HG03565 (cell line): ENCODE measurements at regions not wholly inside any gene's neighbourhood (a gene's known extent, or its start where the extent isn't known, plus 50 kb on each side); places are given as distances from the start of the nearest gene placed in this dataset.

ENCODE experiments used
- ATAC-seq: cut with Tn5 transposase; IDR thresholded peaks from one replicate; pipeline ENCODE4 v1.9.1; 2021; ENCODE audit warnings: mild to moderate bottlenecking, moderate library complexity; ENCODE audit not compliant: unreplicated experiment

- ATAC-seq = no peak
Measured at GRCh38 chr4:104418286-104418685, 76.4 kb downstream of the CXXC4 start.

GRCh38 chr4:104417357-104417882 is 77.3 kb downstream of the CXXC4 start:
- no peak for ATAC-seq

DNA sequence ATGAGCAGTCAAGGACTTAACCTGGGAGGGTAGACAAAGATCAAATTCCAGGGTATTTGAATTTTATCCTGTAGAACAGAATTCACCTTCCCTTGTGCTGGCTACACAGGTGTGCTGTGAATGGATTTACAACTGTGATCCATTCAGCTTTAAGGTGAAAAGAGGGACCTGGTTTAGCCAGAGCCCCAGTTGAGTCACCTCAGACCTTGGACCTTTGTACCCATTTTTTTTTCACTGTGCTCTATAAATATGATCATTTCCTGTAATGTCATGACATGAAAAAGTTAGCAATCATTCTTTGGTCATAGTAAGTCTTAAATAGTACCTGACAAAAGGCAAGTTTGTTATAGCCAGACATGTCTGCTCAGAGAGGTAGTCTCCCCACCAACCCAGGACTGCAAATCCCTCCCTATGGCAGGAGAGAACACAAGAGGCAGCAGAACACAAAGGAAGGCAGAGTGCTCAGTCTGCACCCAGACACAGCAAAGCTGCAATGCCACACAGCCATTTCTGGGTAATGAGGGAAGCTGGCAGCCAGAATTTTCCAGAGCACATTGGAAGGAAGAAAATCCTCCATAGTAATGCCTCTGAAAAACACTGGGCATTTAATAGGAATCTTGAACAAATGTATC is 77.9 kb downstream of the CXXC4 start:
- ATAC-seq = no peak

DNA sequence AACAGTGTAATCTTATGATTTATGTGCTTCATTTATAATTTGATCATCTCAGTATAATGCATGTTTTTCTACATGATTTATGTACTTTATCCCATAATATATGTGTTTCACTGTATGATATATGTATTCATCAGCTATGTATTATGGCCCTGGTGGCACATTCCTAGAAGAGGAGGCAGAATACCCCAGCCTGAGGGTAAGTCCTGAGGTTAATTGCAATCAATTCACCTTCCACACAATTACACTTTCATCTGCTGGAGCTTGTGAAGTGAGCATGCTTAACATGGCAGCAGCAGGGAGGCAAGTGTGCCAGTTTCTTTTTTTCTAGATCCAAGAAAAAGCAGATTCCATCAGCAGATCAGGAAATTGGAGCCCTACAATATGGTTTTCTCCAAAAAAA is 81.2 kb downstream of the CXXC4 start:
- ATAC-seq = no peak

GRCh38 chr4:104412344-104412743 is 82.3 kb downstream of the CXXC4 start:
- no peak for ATAC-seq

GRCh38 chr4:104411502-104411901 is 83.2 kb downstream of the CXXC4 start:
- ATAC-seq = no peak

- ATAC-seq = no peak
Measured at GRCh38 chr4:104408878-104409277, 85.8 kb downstream of the CXXC4 start.

- ATAC-seq = no peak
Measured at GRCh38 chr4:104404361-104404760, 90.3 kb downstream of the CXXC4 start.

GRCh38 chr4:104395168-104395614 is 99.5 kb downstream of the CXXC4 start:
- ATAC-seq = no peak

DNA sequence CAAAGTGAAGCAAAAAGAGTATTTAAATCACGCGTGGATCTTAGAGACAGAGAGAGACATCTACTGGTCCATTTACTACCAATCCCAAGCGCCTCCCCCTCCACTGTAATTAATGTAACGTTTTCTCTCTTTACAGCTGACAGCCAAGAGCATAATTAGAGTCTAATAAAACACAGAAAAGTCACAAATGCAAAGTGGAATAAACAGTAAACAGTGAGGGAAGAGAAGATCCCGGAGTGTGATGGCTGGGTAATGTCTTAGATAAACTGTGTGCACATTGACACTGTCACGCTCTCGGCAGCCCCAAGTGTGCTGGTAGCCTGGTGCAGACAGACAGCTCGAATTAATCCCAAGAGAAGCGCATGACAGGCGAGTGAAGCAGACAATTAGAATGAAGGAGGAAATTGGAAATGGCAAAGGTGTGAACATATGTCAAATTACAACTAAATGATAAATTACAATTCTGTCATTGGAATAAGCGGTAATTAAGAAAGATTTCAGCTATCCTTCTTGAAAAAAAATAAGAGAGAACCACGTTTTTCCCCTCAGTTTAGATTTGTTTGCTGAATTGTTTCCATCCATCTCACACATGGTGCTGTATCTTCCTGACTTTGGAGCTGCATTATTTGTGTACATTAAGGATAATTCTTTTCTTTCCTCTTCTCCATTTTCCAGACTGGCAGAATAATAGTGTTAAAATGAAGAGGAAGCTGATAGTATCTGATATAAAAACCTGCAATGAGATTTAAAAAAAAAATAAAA is 100.1 kb downstream of the CXXC4 start:
- ATAC-seq = no peak

DNA sequence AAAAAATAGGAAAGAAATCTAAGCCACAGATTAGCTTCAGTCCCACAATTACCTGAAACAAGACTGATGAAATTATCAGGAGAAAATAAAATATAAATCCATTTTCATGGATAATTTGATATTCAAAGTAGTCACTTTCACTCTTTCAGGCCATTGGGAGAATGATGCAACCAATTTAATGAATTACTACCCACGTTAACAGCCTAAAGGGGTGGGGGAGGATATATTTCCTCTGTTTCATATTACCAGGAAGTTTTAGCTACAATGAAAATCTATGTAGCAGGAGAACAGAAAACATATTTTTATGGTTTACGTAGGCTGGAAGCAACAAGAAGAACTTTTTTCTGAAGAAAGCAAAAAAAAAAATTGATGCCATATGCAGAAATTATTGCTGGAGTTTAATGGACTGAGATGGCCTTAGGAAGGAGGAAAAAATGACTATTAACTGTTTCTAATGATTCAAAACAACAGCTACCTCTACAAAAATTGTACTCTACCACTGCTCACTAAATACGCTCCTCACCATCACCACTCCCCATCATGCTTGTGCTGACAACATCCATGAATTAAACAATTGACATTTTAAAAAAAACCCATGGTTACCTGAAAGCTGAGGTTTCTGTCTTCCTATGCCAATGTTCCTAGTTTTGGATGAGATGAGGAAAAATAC is 100.9 kb downstream of the CXXC4 start:
- no peak for ATAC-seq

DNA sequence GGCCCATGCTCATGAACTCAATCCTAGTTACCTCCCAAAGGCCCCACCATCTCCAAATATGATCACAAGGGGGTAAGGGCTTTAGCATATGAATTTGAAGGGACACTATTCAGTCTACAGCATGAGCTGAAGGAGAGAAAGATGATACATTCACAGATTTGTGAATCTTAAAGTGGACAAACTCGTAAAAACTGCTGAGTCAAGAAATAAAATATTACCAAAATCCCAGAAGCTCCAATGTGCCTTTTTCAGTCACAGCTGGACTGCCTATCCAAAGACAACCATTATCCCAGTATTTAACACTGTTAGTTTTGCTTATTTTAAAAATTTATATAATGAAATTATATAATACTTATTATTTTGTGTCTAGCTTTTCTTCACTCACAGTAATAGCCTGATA is 109.0 kb downstream of the CXXC4 start:
- no peak for ATAC-seq

DNA sequence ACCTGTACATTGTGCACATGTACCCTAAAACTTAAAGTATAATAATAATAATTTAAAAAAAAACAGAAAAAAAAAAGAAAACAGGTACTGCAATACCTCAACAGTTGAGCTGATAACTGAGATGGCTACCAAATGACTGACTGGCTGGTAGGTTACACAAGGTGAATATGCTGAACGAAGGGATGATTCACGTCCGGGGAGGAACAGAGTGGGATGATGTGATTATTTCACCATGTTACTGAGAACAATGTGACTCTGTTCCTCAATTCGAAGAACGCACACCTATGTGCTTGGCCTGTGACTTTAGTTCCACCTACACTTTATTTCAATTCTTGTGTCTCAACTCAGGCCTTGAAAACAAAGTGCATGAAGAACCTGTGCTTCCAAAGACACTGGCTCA is 111.7 kb downstream of the CXXC4 start:
- ATAC-seq = no peak

- ATAC-seq = no peak
Measured at GRCh38 chr4:104381729-104382128, 113.0 kb downstream of the CXXC4 start.

GRCh38 chr4:104365618-104366017 is 129.1 kb downstream of the CXXC4 start:
- peak; percentile 51 for ATAC-seq

DNA sequence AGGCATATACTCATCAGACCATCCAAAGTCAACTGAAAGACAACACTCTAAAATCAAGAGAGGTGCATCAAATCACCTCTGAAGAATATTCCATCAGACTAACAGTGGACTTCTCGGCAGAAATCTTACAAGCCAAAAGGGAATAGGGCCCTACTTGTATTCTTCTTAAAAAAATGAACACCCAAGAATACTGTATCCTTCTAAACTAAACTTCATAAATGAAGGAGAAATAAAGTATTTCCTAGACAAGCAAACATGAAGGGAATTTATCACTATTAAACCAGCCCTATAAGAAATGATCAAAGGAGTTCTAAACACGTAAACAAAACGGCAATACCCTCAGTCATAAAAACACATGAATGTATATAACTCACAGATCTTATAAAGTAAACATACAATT is 141.2 kb downstream of the CXXC4 start:
- ATAC-seq = no peak

GRCh38 chr4:104352211-104352610 is 142.5 kb downstream of the CXXC4 start:
- ATAC-seq = no peak

DNA sequence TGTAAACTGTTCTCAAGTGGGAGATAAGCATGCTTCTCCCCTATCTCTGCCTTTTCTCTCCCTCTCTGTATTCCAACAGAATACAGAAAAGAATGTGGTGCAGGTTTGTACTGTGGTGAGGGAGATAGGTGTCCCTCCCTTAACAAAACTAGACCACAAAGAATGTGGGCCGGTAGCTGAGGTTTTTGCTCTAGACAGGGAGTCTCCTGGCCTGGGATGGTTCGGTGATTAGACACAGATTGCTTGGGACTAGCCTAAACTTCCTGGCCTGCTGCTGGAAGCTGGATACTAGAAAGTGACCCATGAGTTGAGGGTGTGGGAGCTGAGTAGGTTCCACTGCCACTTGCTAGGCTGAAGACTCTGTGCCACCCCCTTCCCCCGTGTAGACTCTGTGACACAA is 143.0 kb downstream of the CXXC4 start:
- no peak for ATAC-seq

- no peak for ATAC-seq
Measured at GRCh38 chr4:104345598-104346242, 149.0 kb downstream of the CXXC4 start.

GRCh38 chr4:104344342-104344980 is 150.2 kb downstream of the CXXC4 start:
- ATAC-seq = no peak

DNA sequence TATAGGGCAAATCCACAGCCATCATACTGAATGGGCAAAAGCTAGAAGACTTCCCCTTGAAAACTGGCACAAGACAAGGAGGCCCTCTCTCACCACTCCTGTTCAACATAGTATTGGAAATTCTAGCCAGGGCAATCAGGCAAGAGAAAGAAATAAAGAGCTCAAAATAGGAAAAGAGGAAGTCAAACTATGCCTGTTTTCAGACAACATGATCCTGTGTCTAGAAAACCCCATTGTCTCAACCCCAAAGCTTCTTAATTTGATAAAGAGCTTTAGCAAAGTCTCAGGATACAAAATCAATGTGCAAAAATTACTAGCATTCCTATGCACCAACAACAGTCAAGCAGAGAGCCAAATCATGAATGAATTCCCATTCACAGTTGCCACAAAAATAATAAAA is 160.3 kb downstream of the CXXC4 start:
- no peak for ATAC-seq
